H1 (cell line): ENCODE measurements at regions not wholly inside any gene's neighbourhood (a gene's known extent, or its start where the extent isn't known, plus 50 kb on each side); places are given as distances from the start of the nearest gene placed in this dataset.

Experiments used
- BRCA1 ChIP-seq: IDR thresholded peaks from 2 replicates; pipeline ENCODE4 v1.6.1; 2012; ENCODE audit warnings: low read depth, low read length, improper control_type of control experiment
- CHD2 ChIP-seq: IDR thresholded peaks from 2 replicates; pipeline ENCODE4 v1.6.1; 2012; ENCODE audit warnings: low read length, improper control_type of control experiment
- EP300 ChIP-seq, 2 experiments: IDR thresholded peaks; 1 replicate in 1 of 2; 2 replicates in 1 of 2; pipeline ENCODE4 v1.6.1; 2011 to 2012; ENCODE audit warnings: low read depth in 2 of 2, low read length in 2 of 2, mild to moderate bottlenecking in 2 of 2, borderline replicate concordance in 1 of 2, inconsistent platforms in 1 of 2, moderate library complexity in 1 of 2
- KDM5A ChIP-seq: fragments of 200-600 bp; IDR thresholded peaks from 2 replicates; pipeline ENCODE4 v1.7.1; 2012; ENCODE audit warnings: mild to moderate bottlenecking, low read length, inconsistent platforms, mixed read lengths
- POLR2A ChIP-seq, 2 experiments: IDR thresholded peaks; 1 replicate in 1 of 2; 2 replicates in 1 of 2; pipeline ENCODE4 v1.6.1; 2011; ENCODE audit warnings: low read depth in 2 of 2, low read length in 2 of 2, mild to moderate bottlenecking in 2 of 2; ENCODE audit errors: control extremely low read depth in 1 of 2
- TAF1 ChIP-seq: IDR thresholded peaks from 2 replicates; pipeline ENCODE4 v1.6.1; 2011; ENCODE audit warnings: mild to moderate bottlenecking, low read depth, low read length
- YY1 ChIP-seq: IDR thresholded peaks from 2 replicates; pipeline ENCODE4 v1.6.1; 2011; ENCODE audit warnings: low read depth, mild to moderate bottlenecking, low read length
- TF ChIP-seq, protein P1 (sequence below), 3 experiments: IDR thresholded peaks; 1 replicate in 2 of 3; 2 replicates in 1 of 3; pipeline versions ENCODE4 v1.5.1 to v1.6.1; 2011; ENCODE audit warnings: low read length in 3 of 3, mild to moderate bottlenecking in 3 of 3, inconsistent platforms in 2 of 3, low read depth in 1 of 3, moderate library complexity in 1 of 3; ENCODE audit not compliant: insufficient read depth in 1 of 3; ENCODE audit errors: control extremely low read depth in 1 of 3

DNA sequence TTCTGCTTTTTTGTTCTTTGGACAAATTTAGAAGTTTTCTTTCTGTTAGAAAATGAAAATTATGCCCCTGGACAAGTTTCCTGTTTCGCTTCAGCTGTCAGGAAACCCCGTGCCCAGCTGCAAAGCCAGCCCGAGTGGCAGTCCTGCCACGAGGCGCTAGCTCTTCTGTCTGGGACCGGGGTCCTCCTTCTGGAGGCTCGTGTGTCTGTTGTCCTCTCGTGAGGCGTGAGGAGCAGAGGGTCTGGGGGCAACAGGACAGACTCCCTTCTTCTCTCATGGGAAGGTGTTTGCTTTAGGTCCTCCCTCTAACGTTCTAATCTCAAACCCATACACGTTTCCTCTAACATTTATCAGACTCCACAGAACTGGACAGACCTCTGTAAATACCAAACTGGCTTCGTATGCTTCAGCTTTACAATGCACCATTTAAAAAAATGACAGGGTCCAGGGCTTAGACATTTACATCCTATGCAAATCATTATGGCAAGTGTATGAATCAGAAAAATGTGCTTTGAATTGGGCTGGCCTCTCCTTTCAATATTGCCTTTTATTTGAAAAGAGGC, 184.5 kb upstream of the SHH start:
- no peak for TF ChIP-seq POLR2A (IDR thresholded peaks at IDR 0.05; ENCODE audit: control extremely low read depth in 1 of 2, low read depth in 2 of 2, low read length in 2 of 2)
- no peak for TF ChIP-seq TAF1
- TF ChIP-seq, protein P1, sequence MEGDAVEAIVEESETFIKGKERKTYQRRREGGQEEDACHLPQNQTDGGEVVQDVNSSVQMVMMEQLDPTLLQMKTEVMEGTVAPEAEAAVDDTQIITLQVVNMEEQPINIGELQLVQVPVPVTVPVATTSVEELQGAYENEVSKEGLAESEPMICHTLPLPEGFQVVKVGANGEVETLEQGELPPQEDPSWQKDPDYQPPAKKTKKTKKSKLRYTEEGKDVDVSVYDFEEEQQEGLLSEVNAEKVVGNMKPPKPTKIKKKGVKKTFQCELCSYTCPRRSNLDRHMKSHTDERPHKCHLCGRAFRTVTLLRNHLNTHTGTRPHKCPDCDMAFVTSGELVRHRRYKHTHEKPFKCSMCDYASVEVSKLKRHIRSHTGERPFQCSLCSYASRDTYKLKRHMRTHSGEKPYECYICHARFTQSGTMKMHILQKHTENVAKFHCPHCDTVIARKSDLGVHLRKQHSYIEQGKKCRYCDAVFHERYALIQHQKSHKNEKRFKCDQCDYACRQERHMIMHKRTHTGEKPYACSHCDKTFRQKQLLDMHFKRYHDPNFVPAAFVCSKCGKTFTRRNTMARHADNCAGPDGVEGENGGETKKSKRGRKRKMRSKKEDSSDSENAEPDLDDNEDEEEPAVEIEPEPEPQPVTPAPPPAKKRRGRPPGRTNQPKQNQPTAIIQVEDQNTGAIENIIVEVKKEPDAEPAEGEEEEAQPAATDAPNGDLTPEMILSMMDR (IDR thresholded peaks at IDR 0.05; ENCODE audit: control extremely low read depth in 1 of 3, insufficient read depth in 1 of 3, low read depth in 1 of 3, low read length in 3 of 3) = no peak
- no peak for TF ChIP-seq YY1
- TF ChIP-seq EP300 (IDR thresholded peaks at IDR 0.05; ENCODE audit: borderline replicate concordance in 1 of 2, low read depth in 2 of 2, low read length in 2 of 2) = no peak
- no peak for TF ChIP-seq CHD2
- no peak for TF ChIP-seq BRCA1
- TF ChIP-seq KDM5A = no peak
